Testis (tissue), 2 donors: ENCODE measurements at regions not wholly inside any gene's neighbourhood (a gene's known extent, or its start where the extent isn't known, plus 50 kb on each side); places are given as distances from the start of the nearest gene placed in this dataset.

Source experiments
- CTCF ChIP-seq, 3 experiments: fragments of 450-650 bp in 2 of 3; fragments of 200-600 bp in 1 of 3; sonication (generic) in 1 of 3; IDR thresholded peaks; one replicate each; pipeline ENCODE4 v1.5.1; 2016 to 2019; ENCODE audit warnings: antibody characterized with exemption in 3 of 3, mild to moderate bottlenecking in 2 of 3, moderate library complexity in 1 of 3
- POLR2A ChIP-seq: fragments of 450-650 bp; IDR thresholded peaks from one replicate; pipeline ENCODE4 v1.6.1; 2017; ENCODE audit warnings: antibody characterized with exemption, mild to moderate bottlenecking, moderate library complexity

- TF ChIP-seq POLR2A (no peak), CTCF (IDR thresholded peaks at IDR 0.05) (no peak)
These were observed 63.8 kb upstream of the EPHB3 start for GRCh38 chr3:184497804-184498203.
